Astrocyte (in vitro differentiated cells and primary cell): ENCODE measurements at regions not wholly inside any gene's neighbourhood (a gene's known extent, or its start where the extent isn't known, plus 50 kb on each side); places are given as distances from the start of the nearest gene placed in this dataset.

Source experiments
- DNase-seq: peaks from one replicate; pipeline ENCODE4 v3.0.0-alpha.2; 2010; ENCODE audit warnings: low read depth
- FAIRE-seq: peaks from 2 replicates; lab custom pipeline; 2011; peaks lifted over from hg19 to GRCh38; lab: Jason Lieb, UNC
- H2AFZ ChIP-seq: 2 replicates; pipeline ENCODE4 v1.6.0; 2012; ENCODE audit warnings: low read depth, low read length, inconsistent platforms
- H3K27ac ChIP-seq: 2 replicates; pipeline ENCODE4 v1.5.1; 2011; ENCODE audit warnings: low read depth, low read length, inconsistent platforms
- H3K27me3 ChIP-seq: 2 replicates; pipeline ENCODE4 v1.6.0; 2011; ENCODE audit warnings: low read length, inconsistent platforms; ENCODE audit not compliant: insufficient read depth
- H3K36me3 ChIP-seq: 2 replicates; pipeline ENCODE4 v1.5.1; 2011; ENCODE audit warnings: low read length, inconsistent platforms; ENCODE audit not compliant: insufficient read depth
- H3K4me1 ChIP-seq: 2 replicates; pipeline ENCODE4 v1.5.1; 2011; ENCODE audit warnings: low read length, inconsistent platforms; ENCODE audit not compliant: insufficient read depth
- H3K4me2 ChIP-seq: 2 replicates; pipeline ENCODE4 v1.6.0; 2012; ENCODE audit warnings: low read length, inconsistent platforms
- H3K4me3 ChIP-seq: 2 replicates; pipeline ENCODE4 v1.5.1; 2011; ENCODE audit warnings: low read depth, mild to moderate bottlenecking, low read length, inconsistent platforms; ENCODE audit not compliant: insufficient read depth
- H3K79me2 ChIP-seq: 2 replicates; pipeline ENCODE4 v1.6.0; 2012; ENCODE audit warnings: mild to moderate bottlenecking, low read length, inconsistent platforms; ENCODE audit not compliant: insufficient read depth
- H3K9ac ChIP-seq: 2 replicates; pipeline ENCODE4 v1.6.0; 2012; ENCODE audit warnings: mild to moderate bottlenecking, low read length, inconsistent platforms
- H3K9me3 ChIP-seq: 2 replicates; pipeline ENCODE4 v1.5.1; 2012; ENCODE audit warnings: low read depth, mild to moderate bottlenecking, low read length, inconsistent platforms; ENCODE audit not compliant: insufficient read depth
- H4K20me1 ChIP-seq: 2 replicates; pipeline ENCODE4 v1.6.0; 2012; ENCODE audit warnings: low read length, inconsistent platforms; ENCODE audit not compliant: insufficient read depth
- H3K27ac Mint-ChIP-seq: one replicate; pipeline ENCODE4 v1.8.0; 2021; ENCODE audit warnings: mild to moderate bottlenecking, mixed read lengths; ENCODE audit not compliant: unreplicated experiment
- H3K27me3 Mint-ChIP-seq: one replicate; pipeline ENCODE4 v1.8.0; 2021; ENCODE audit warnings: low read depth, mixed read lengths; ENCODE audit not compliant: unreplicated experiment
- H3K36me3 Mint-ChIP-seq: one replicate; pipeline ENCODE4 v1.8.0; 2021; ENCODE audit warnings: low read depth, mixed read lengths; ENCODE audit not compliant: unreplicated experiment
- H3K4me1 Mint-ChIP-seq: one replicate; pipeline ENCODE4 v1.8.0; 2021; ENCODE audit warnings: low read depth, mixed read lengths; ENCODE audit not compliant: unreplicated experiment
- H3K4me3 Mint-ChIP-seq: one replicate; pipeline ENCODE4 v1.8.0; 2021; ENCODE audit warnings: mild to moderate bottlenecking, moderate library complexity, mixed read lengths; ENCODE audit not compliant: unreplicated experiment
- H3K9me3 Mint-ChIP-seq: one replicate; pipeline ENCODE4 v1.8.0; 2021; ENCODE audit warnings: mild to moderate bottlenecking, mixed read lengths; ENCODE audit not compliant: unreplicated experiment
- EZH2 ChIP-seq: IDR thresholded peaks from 2 replicates; pipeline ENCODE4 v1.6.1; 2012; ENCODE audit warnings: mild to moderate bottlenecking, low read length, inconsistent platforms; ENCODE audit not compliant: insufficient read depth
- TF ChIP-seq, protein P1 (sequence below): IDR thresholded peaks from 2 replicates; pipeline ENCODE4 v1.5.1; 2011; ENCODE audit warnings: low read depth, mild to moderate bottlenecking, inconsistent platforms, low read length, moderate library complexity; ENCODE audit not compliant: insufficient read depth

DNA sequence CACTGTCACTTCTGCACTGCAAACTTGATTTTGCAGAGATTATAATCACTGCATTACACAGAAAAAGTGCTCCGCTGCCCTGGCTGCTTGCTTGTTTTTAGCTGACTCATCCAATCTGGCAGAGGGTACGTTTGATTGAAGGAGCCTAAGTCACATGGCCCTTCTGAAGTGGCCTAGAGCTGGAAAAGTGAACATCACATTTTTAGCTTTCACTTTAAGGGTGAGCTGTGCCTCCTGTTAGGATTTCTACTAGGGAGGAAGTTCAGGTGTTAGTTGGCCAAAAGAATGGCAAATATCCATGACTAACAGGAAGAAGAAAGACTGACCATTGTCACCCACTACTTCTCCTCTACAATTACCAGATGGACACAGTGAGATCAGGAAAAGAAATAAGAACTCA is 889.1 kb upstream of the MAP3K7 start:
- no peak overlapping the region for H3K4me3 Mint-ChIP-seq
- H3K4me1 Mint-ChIP-seq = peaks cover 5% of the 10 kb centered on the region
- no peaks in the 10 kb centered on the region for H3K36me3 Mint-ChIP-seq
- Histone ChIP-seq H3K4me1 (peaks cover 7% of the 10 kb centered on the region), H3K36me3 (no peaks in the 10 kb centered on the region), H3K9me3 (no peaks in the 10 kb centered on the region), H3K27me3 (no peaks in the 10 kb centered on the region), H3K4me3 (no peak overlapping the region), H3K9ac (no peak overlapping the region), H3K4me2 (peak overlapping the region; percentile 66), H2AFZ (peak overlapping the region; percentile 56), H3K79me2 (no peaks in the 10 kb centered on the region), H4K20me1 (no peaks in the 10 kb centered on the region), H3K27ac (no peak overlapping the region)
- TF ChIP-seq EZH2 = no peak
- TF ChIP-seq, protein P1, sequence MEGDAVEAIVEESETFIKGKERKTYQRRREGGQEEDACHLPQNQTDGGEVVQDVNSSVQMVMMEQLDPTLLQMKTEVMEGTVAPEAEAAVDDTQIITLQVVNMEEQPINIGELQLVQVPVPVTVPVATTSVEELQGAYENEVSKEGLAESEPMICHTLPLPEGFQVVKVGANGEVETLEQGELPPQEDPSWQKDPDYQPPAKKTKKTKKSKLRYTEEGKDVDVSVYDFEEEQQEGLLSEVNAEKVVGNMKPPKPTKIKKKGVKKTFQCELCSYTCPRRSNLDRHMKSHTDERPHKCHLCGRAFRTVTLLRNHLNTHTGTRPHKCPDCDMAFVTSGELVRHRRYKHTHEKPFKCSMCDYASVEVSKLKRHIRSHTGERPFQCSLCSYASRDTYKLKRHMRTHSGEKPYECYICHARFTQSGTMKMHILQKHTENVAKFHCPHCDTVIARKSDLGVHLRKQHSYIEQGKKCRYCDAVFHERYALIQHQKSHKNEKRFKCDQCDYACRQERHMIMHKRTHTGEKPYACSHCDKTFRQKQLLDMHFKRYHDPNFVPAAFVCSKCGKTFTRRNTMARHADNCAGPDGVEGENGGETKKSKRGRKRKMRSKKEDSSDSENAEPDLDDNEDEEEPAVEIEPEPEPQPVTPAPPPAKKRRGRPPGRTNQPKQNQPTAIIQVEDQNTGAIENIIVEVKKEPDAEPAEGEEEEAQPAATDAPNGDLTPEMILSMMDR = no peak
- no peaks in the 10 kb centered on the region for H3K27me3 Mint-ChIP-seq
- no peak for FAIRE-seq
- no peak overlapping the region for H3K27ac Mint-ChIP-seq
- no peaks in the 10 kb centered on the region for H3K9me3 Mint-ChIP-seq
- peak; percentile 76 for DNase-seq

DNA sequence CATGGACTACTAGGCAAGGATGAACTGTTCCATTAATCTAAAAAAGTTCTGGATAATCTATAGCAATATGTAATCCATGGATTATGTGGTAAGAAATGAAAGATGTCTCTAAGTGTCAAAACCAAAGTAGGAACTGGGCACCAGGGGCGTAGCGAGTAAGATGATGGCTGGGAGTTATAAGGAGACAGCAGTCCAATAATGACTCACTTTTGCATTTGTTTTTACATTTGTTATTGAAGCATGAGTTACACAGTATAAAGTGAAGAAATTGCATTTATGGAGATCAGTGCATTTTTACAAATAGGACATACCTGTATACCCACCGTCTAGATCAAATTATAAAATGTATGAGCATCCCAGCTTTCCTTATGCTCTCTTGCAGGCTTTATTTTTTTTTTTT is 878.5 kb upstream of the MAP3K7 start:
- Histone ChIP-seq H3K4me2 (no peak overlapping the region), H3K79me2 (no peaks in the 10 kb centered on the region), H3K36me3 (no peaks in the 10 kb centered on the region), H3K9me3 (no peaks in the 10 kb centered on the region), H4K20me1 (no peaks in the 10 kb centered on the region), H2AFZ (no peak overlapping the region), H3K4me3 (no peak overlapping the region), H3K4me1 (no peaks in the 10 kb centered on the region), H3K9ac (no peak overlapping the region), H3K27me3 (no peaks in the 10 kb centered on the region), H3K27ac (no peak overlapping the region)
- TF ChIP-seq, protein P1 = no peak
- TF ChIP-seq EZH2 = no peak
- DNase-seq (no peak), FAIRE-seq (no peak)
- no peaks in the 10 kb centered on the region for H3K27me3 Mint-ChIP-seq
- H3K4me3 Mint-ChIP-seq = no peak overlapping the region
- H3K4me1 Mint-ChIP-seq = no peaks in the 10 kb centered on the region
- no peak overlapping the region for H3K27ac Mint-ChIP-seq
- H3K9me3 Mint-ChIP-seq = peaks cover 2% of the 10 kb centered on the region
- no peaks in the 10 kb centered on the region for H3K36me3 Mint-ChIP-seq

DNA sequence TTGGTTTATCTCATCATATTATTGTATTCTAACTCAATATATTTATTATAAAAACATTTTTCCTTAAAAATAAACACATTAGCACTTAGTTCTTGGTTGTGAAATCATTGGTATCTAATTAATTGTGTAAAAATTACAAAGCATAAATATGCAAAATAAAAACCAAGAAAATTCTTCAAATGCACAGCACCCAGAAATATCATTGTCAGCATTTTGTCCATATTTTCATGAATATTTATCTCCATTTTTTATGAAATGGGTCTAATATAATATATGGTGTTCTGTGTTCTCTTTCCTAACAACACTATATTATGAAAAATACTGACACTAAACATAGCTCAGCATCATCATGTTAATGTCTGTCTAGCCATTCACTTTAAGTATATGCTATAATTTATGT is 877.8 kb upstream of the MAP3K7 start:
- Histone ChIP-seq H3K36me3 (no peaks in the 10 kb centered on the region), H3K4me2 (no peak overlapping the region), H3K27ac (no peak overlapping the region), H3K27me3 (no peaks in the 10 kb centered on the region), H2AFZ (no peak overlapping the region), H3K9me3 (no peaks in the 10 kb centered on the region), H3K4me1 (no peaks in the 10 kb centered on the region), H4K20me1 (no peaks in the 10 kb centered on the region), H3K79me2 (no peaks in the 10 kb centered on the region), H3K4me3 (no peak overlapping the region), H3K9ac (no peak overlapping the region)
- no peak overlapping the region for H3K27ac Mint-ChIP-seq
- no peaks in the 10 kb centered on the region for H3K36me3 Mint-ChIP-seq
- H3K27me3 Mint-ChIP-seq = no peaks in the 10 kb centered on the region
- no peak for DNase-seq
- H3K4me1 Mint-ChIP-seq = no peaks in the 10 kb centered on the region
- peaks cover 2% of the 10 kb centered on the region for H3K9me3 Mint-ChIP-seq
- no peak for TF ChIP-seq EZH2
- H3K4me3 Mint-ChIP-seq = no peak overlapping the region
- FAIRE-seq = no peak
